ENCODE measurements at regions not wholly inside any gene's neighbourhood (a gene's known extent, or its start where the extent isn't known, plus 50 kb on each side); places are given as distances from the start of the nearest gene placed in this dataset.
A peak's percentile ranks its signal among the peaks of the same experiment; 100 is the strongest.

DNA sequence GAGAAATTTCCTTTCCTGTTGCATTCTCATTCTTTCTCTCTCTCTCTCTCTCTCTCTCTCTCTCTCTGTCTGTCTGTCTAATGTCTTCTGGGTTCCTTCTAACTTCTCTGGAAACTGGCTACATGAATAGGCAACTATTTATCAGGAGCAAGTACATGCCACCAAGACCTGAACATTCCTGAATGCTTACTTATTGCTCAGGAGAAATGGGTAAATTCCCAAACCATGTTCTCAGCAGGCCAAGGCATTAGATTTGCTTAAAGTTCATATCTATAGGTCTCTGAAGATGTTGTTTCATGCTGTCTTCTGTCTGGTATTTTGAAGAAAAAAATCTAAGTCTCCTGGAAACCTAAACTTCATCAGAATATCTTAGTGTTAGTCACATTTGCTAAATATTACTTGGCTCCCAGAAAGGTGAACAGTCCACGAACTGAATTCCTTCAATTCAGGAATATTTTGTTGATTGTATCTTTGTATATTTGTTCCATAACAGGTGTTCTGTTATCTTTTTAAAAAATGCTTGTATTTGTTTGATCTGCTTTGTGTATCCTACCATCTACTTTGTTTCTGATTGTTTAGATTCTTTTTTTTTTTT lies 77.2 kb upstream of the FIGN start:
- TF ChIP-seq, protein P1, sequence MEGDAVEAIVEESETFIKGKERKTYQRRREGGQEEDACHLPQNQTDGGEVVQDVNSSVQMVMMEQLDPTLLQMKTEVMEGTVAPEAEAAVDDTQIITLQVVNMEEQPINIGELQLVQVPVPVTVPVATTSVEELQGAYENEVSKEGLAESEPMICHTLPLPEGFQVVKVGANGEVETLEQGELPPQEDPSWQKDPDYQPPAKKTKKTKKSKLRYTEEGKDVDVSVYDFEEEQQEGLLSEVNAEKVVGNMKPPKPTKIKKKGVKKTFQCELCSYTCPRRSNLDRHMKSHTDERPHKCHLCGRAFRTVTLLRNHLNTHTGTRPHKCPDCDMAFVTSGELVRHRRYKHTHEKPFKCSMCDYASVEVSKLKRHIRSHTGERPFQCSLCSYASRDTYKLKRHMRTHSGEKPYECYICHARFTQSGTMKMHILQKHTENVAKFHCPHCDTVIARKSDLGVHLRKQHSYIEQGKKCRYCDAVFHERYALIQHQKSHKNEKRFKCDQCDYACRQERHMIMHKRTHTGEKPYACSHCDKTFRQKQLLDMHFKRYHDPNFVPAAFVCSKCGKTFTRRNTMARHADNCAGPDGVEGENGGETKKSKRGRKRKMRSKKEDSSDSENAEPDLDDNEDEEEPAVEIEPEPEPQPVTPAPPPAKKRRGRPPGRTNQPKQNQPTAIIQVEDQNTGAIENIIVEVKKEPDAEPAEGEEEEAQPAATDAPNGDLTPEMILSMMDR (IDR thresholded peaks at IDR 0.05; ENCODE audit: insufficient read depth, low read depth, low read length), result no peak
- no peak overlapping the region for H3K4me3 ChIP-seq (ENCODE audit: low read depth, low read length)
- DNase-seq (ENCODE audit: low read depth), result no peak

DNA sequence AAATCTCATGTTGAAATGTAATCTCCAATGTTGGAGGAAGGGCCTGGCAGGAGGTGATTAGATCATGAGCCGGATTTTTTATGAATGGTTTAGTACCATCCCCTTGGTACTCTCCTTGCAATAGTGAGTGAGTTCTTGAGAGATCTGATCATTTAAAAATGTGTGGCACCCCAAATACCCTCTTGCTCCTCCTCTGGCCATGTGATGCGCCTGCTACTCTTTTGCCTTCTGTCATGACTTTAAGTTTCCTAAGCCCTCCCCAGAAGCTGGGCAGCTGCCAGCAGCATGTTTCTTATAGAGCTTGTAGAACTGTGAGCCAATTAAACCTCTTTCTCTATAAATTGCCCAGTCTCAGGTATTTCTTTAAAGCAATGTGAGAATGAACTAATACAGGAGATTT lies 72.6 kb upstream of the FIGN start:
- no peak overlapping the region for H3K4me3 ChIP-seq (ENCODE audit: low read depth, low read length)
- TF ChIP-seq, protein P1 (IDR thresholded peaks at IDR 0.05; ENCODE audit: insufficient read depth, low read depth, low read length), result peak; percentile 8
- no peak for DNase-seq (ENCODE audit: low read depth)

DNA sequence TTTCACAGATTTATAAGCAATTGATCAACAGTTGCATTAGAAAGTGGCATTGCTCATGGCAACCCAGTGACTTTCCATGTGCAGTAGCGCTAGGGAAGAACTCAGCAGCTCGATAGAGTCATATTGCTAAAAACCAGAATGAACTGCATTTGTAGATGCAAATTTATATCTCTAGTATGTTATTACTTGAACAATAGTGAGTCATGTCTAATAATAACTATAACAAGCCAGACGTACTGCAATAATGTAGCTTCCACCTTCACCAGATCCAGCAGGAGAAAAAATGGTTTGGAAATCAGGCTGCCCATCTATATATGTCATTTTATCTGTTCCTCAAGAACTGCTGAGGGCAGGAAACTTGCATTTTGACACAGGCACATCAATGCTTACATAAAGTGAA lies 66.5 kb upstream of the FIGN start:
- DNase-seq (ENCODE audit: low read depth), result peak; percentile 2
- TF ChIP-seq, protein P1 (IDR thresholded peaks at IDR 0.05; ENCODE audit: insufficient read depth, low read depth, low read length), result no peak
- no peak overlapping the region for H3K4me3 ChIP-seq (ENCODE audit: low read depth, low read length)

DNA sequence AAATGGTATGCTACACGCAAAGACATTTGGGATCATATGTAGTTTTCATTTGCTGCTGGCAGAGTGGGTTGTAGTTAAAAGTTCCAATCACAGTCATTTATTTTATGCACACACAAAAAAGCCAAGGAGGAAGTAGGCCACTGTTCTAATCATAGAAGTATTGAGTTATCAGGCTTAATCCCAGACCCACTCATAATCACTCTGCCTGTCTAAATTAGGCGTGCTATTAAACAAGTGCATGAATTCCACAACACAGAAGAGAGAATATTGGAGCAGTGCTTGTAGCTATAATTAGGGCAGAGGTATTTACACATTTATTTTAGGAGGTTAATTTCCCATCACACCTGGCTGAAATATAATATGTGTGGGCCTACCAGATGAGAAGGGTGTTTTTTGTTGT lies 65.7 kb upstream of the FIGN start:
- no peak overlapping the region for H3K4me3 ChIP-seq (ENCODE audit: low read depth, low read length)
- TF ChIP-seq, protein P1 (IDR thresholded peaks at IDR 0.05; ENCODE audit: insufficient read depth, low read depth, low read length), result no peak
- DNase-seq (ENCODE audit: low read depth), result no peak

DNA sequence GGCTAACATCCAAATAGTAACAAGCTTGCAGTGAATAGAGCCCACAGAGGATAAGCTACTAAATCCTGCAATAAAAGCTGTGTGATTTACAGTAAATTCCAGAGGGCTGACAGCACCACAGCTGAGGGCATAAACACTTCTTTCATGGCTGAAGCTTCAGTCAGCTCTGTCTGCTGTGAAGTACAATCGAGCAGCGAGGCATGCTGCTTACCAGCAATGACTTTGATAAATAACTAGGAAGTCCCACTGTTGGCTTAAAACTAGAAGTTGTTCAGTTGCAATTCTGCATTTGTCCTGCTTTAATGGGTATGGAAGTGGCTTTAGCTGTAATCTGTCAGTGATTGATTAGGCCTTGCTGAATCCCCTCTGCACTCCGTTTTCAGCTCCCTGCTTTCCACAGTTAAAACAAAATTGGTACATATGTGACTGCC lies 65.2 kb upstream of the FIGN start:
- TF ChIP-seq, protein P1 (IDR thresholded peaks at IDR 0.05; ENCODE audit: insufficient read depth, low read depth, low read length), result no peak
- peak; percentile 86 for DNase-seq (ENCODE audit: low read depth)
- no peak overlapping the region for H3K4me3 ChIP-seq (ENCODE audit: low read depth, low read length)

DNA sequence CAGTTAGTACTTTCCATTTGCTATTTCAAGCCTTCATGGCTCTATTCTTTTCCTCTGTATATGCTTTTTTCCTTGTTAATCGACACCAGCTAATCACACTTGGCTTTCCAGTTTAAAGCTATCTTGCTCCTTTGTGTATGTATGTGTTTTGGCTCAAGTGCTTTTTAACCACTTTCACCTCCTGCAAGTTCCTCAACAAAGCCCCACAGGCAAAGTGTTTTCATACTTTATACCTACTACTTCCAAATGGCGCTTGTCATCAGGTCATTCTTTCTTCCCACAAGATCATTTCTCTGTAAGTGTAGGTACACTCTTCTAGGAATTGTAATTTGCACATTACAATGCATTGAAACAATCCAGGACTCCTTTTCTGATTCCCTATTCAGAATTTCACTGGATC lies 64.0 kb upstream of the FIGN start:
- no peak for DNase-seq (ENCODE audit: low read depth)
- TF ChIP-seq, protein P1 (IDR thresholded peaks at IDR 0.05; ENCODE audit: insufficient read depth, low read depth, low read length), result no peak
- H3K4me3 ChIP-seq (ENCODE audit: low read depth, low read length), result no peak overlapping the region

DNA sequence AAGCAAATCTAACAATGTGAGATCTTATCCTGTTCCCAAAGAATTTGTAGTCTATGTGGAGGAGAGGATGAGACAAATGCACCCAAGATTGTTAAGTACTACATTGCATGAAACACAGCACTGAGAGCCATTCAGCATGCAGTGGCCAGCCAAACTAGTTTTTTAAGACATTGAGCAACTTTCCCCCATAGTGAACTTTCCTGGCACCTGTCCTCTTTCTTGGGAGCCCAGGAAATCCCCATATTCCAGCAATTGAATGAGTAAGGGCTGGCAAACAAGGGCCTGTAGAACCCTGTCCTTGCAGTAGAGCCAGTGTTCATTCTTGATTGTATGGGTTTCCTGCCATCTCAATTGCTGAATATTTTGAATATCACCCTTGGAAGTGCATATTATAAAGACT lies 58.8 kb upstream of the FIGN start:
- no peak for DNase-seq (ENCODE audit: low read depth)
- TF ChIP-seq, protein P1 (IDR thresholded peaks at IDR 0.05; ENCODE audit: insufficient read depth, low read depth, low read length), result no peak
- no peak overlapping the region for H3K4me3 ChIP-seq (ENCODE audit: low read depth, low read length)
